GM21723 (cell line): ENCODE measurements at regions not wholly inside any gene's neighbourhood (a gene's known extent, or its start where the extent isn't known, plus 50 kb on each side); places are given as distances from the start of the nearest gene placed in this dataset.

ENCODE experiments used
- ATAC-seq: cut with Tn5 transposase; IDR thresholded peaks from one replicate; pipeline ENCODE4 v1.9.1; 2021; ENCODE audit warnings: mild to moderate bottlenecking, moderate library complexity; ENCODE audit not compliant: unreplicated experiment

GRCh38 chr3:111470032-111470431 lies 72.0 kb upstream of the CD96 start:
- ATAC-seq = no peak

- ATAC-seq = no peak
These were observed 70.2 kb upstream of the CD96 start for GRCh38 chr3:111471831-111472230.

GRCh38 chr3:111472556-111472955 lies 69.4 kb upstream of the CD96 start:
- no peak for ATAC-seq

- ATAC-seq = no peak
These were observed 68.4 kb upstream of the CD96 start for GRCh38 chr3:111473550-111473949.

GRCh38 chr3:111476701-111477100 lies 65.3 kb upstream of the CD96 start:
- no peak for ATAC-seq

- no peak for ATAC-seq
These were observed 61.9 kb upstream of the CD96 start for GRCh38 chr3:111480091-111480490.

GRCh38 chr3:111481551-111481950 lies 60.4 kb upstream of the CD96 start:
- ATAC-seq = no peak

GRCh38 chr3:111482574-111482973 lies 59.4 kb upstream of the CD96 start:
- ATAC-seq = no peak

- no peak for ATAC-seq
These were observed 56.9 kb upstream of the CD96 start for GRCh38 chr3:111485086-111485485.
